SJCRH30 (cell line): ENCODE measurements at regions not wholly inside any gene's neighbourhood (a gene's known extent, or its start where the extent isn't known, plus 50 kb on each side); places are given as distances from the start of the nearest gene placed in this dataset.
"Not testable (repeated sequence)": the region's sequence is repeated elsewhere in the genome, so short reads cannot be mapped to it uniquely, and the experiment has no call there.

Source experiments
- DNase-seq, 2 experiments: peaks; one replicate each; pipeline ENCODE4 v3.0.0-alpha.2; 2015 to 2020
- H3K27ac ChIP-seq: fragments of 250-450 bp; sonication (Bioruptor Pico); 2 replicates; pipeline ENCODE4 v1.5.1; 2020; ENCODE audit warnings: mild to moderate bottlenecking, moderate library complexity
- H3K27me3 ChIP-seq: fragments of 250-450 bp; sonication (Bioruptor Pico); 2 replicates; pipeline ENCODE4 v1.5.1; 2020; ENCODE audit warnings: mild to moderate bottlenecking, moderate library complexity
- H3K36me3 ChIP-seq: fragments of 250-450 bp; sonication (Bioruptor Pico); 2 replicates; pipeline ENCODE4 v1.5.1; 2020; ENCODE audit warnings: mild to moderate bottlenecking, moderate library complexity
- H3K4me1 ChIP-seq: fragments of 250-450 bp; sonication (Bioruptor Pico); 2 replicates; pipeline ENCODE4 v1.5.1; 2020; ENCODE audit warnings: mild to moderate bottlenecking, moderate library complexity
- H3K4me3 ChIP-seq: fragments of 250-450 bp; sonication (Bioruptor Pico); 2 replicates; pipeline ENCODE4 v1.5.1; 2020; ENCODE audit warnings: mild to moderate bottlenecking, moderate library complexity
- H3K9me3 ChIP-seq: fragments of 250-450 bp; sonication (Bioruptor Pico); replicated peaks from 2 replicates; pipeline ENCODE4 v1.5.1; 2020; ENCODE audit warnings: mild to moderate bottlenecking, moderate library complexity

DNA sequence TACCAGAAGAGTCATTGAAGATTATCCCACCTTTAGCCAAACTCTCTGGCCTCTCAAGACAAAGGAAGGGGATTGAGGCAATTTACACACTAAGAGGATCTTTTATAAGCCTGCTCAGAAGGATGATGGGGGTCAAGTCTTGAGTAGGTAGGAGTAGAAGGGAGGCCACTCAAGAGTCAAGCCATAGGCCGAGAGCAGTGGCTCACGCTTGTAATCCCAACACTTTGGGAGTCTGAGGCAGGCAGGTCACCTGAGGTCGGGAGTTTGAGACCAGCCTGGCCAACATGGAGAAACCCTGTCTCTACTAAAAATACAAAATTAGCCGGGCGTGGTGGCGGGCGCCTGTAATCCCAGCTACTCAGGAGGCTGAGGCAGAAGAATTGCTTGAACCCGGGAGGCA lies 58.0 kb upstream of the SOX13 start:
- H3K36me3 ChIP-seq, H3K9me3 ChIP-seq: not testable (repeated sequence)

DNA sequence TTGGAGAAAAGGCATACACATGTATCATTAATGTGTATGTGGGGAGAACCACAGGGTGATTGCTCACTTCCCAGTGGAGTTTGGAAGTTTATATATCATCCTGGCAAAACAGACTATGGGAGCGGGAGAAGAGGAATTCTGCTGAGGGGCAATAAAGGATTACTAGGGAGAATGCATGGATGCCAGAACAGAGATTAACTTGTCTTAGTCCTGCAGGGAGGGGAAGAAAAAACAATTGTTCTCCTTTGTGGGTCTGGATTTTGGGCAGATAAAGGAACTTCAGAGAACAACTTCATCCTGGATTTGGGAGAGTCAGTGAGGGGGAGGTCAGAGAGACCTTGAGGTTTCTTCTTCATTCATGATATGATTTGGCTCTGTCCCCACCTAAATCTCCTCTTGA lies 55.9 kb upstream of the SOX13 start:
- H3K9me3 ChIP-seq, result 0 out of 2 replicates have a peak, but pooled peaks cover 2% of the 10 kb centered on the region
- DNase-seq, result no peak
- 0 out of 2 replicates have a peak, but pooled peaks cover 2% of the 10 kb centered on the region for H3K27me3 ChIP-seq
- H3K4me1 ChIP-seq, result no peaks in the 10 kb centered on the region
- no peak overlapping the region for H3K4me3 ChIP-seq
- no peaks in the 10 kb centered on the region for H3K36me3 ChIP-seq
- H3K27ac ChIP-seq, result no peak overlapping the region

More for the DNA sequence above, 58.0 kb upstream of the SOX13 start:
- DNase-seq, H3K4me1 ChIP-seq, H3K4me3 ChIP-seq, H3K27me3 ChIP-seq, H3K27ac ChIP-seq: not testable (repeated sequence)

DNA sequence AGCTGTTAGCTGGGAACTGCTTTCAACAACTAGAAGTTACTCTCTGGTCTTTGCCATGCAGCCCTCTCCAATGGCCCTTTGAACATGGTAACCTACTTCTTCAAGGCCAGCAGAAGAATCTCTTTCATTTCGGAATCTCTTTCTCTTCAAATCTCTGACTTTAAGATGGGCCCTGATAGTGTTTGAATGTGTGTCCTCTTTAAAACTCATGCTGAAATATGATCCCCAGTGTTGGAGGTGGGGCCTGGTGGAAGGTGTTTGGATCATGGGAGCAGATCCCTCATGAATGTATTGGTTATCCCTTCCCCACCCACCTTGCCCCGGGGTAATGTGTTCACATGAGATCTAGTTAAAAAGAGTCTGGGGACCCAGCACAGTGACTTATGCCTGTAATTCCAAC lies 54.5 kb upstream of the SOX13 start:
- Histone ChIP-seq H3K4me3 (no peak overlapping the region), H3K36me3 (no peaks in the 10 kb centered on the region), H3K27ac (no peak overlapping the region), H3K4me1 (no peaks in the 10 kb centered on the region), H3K27me3 (0 out of 2 replicates have a peak, but pooled peaks cover 2% of the 10 kb centered on the region), H3K9me3 (0 out of 2 replicates have a peak, but pooled peaks cover 2% of the 10 kb centered on the region)
- no peak for DNase-seq
